Stimulated activated naive B cell treated with anti-CD40 and anti-IgM and Interleukin-4, amounts not matched to agents 10 μg/mL and 1 μg/mL and 100 μg/mL, for 72 hours (primary cell): ENCODE measurements at regions not wholly inside any gene's neighbourhood (a gene's known extent, or its start where the extent isn't known, plus 50 kb on each side); places are given as distances from the start of the nearest gene placed in this dataset.

Source experiments
- ATAC-seq, 2 donors: fragments of 150-1000 bp; cut with Tn5 transposase; replicated peaks; 2 replicates each; pipeline ENCODE4 v1.10.0; 2021; ENCODE audit warnings: moderate library complexity in 1 of 2
- DNase-seq: peaks from one replicate; pipeline ENCODE4 v3.0.0; 2021
- H3K27ac Mint-ChIP-seq: one replicate; pipeline ENCODE4 v1.8.0; 2022; ENCODE audit warnings: mild to moderate bottlenecking, mixed read lengths
- H3K27me3 Mint-ChIP-seq, 2 donors: one replicate each; pipeline ENCODE4 v1.8.0; 2022; ENCODE audit warnings: mixed read lengths in 2 of 2
- H3K36me3 Mint-ChIP-seq, 2 donors: one replicate each; pipeline ENCODE4 v1.8.0; 2022; ENCODE audit warnings: mixed read lengths in 2 of 2, mild to moderate bottlenecking in 1 of 2
- H3K4me1 Mint-ChIP-seq, 2 donors: one replicate each; pipeline ENCODE4 v1.8.0; 2022; ENCODE audit warnings: mixed read lengths in 2 of 2, mild to moderate bottlenecking in 1 of 2
- H3K4me3 Mint-ChIP-seq, 2 donors: one replicate each; pipeline ENCODE4 v1.8.0; 2022; ENCODE audit warnings: mild to moderate bottlenecking in 2 of 2, mixed read lengths in 2 of 2, moderate library complexity in 1 of 2
- H3K9me3 Mint-ChIP-seq, 2 donors: one replicate each; pipeline ENCODE4 v1.8.0; 2022; ENCODE audit warnings: mixed read lengths in 2 of 2, mild to moderate bottlenecking in 1 of 2

GRCh38 chr4:58653251-58653650 lies 1543.1 kb upstream of the IGFBP7 start:
- DNase-seq: no peak
- Mint-ChIP-seq H3K4me3 (no peak overlapping the region), H3K4me1 (no peaks in the 10 kb centered on the region), H3K36me3 (no peaks in the 10 kb centered on the region), H3K27me3 (no peaks in the 10 kb centered on the region), H3K27ac (no peak overlapping the region), H3K9me3 (peaks cover 4 to 11% of the 10 kb centered on the region in 2 donors)
- ATAC-seq: no peak

GRCh38 chr4:58649226-58649625 lies 1539.0 kb upstream of the IGFBP7 start:
- Mint-ChIP-seq H3K27me3 (no peaks in the 10 kb centered on the region), H3K4me3 (no peak overlapping the region), H3K9me3 (peaks cover 0 to 2% of the 10 kb centered on the region in 2 donors), H3K36me3 (no peaks in the 10 kb centered on the region), H3K4me1 (no peaks in the 10 kb centered on the region), H3K27ac (no peak overlapping the region)
- no peak for DNase-seq
- ATAC-seq: no peak

- Mint-ChIP-seq H3K36me3 (no peaks in the 10 kb centered on the region), H3K27ac (no peak overlapping the region), H3K4me3 (no peak overlapping the region), H3K4me1 (no peaks in the 10 kb centered on the region), H3K9me3 (peaks cover 0 to under 1% of the 10 kb centered on the region in 2 donors), H3K27me3 (no peaks in the 10 kb centered on the region)
- ATAC-seq (no peak), DNase-seq (no peak)
Observed at GRCh38 chr4:58646126-58646525, 1535.9 kb upstream of the IGFBP7 start.

- Mint-ChIP-seq H3K36me3 (no peaks in the 10 kb centered on the region), H3K4me3 (no peak overlapping the region), H3K4me1 (no peaks in the 10 kb centered on the region), H3K9me3 (peaks cover 0 to 4% of the 10 kb centered on the region in 2 donors), H3K27ac (no peak overlapping the region), H3K27me3 (no peaks in the 10 kb centered on the region)
- ATAC-seq: no peak
- DNase-seq: no peak
Observed at GRCh38 chr4:58644549-58644948, 1534.4 kb upstream of the IGFBP7 start.

- H3K4me1 Mint-ChIP-seq: no peaks in the 10 kb centered on the region
- no peaks in the 10 kb centered on the region for H3K27me3 Mint-ChIP-seq
- DNase-seq (no peak), ATAC-seq (no peak)
- no peak overlapping the region for H3K27ac Mint-ChIP-seq
- no peaks in the 10 kb centered on the region for H3K36me3 Mint-ChIP-seq
- H3K4me3 Mint-ChIP-seq: no peak overlapping the region
- H3K9me3 Mint-ChIP-seq: peaks cover 7 to 9% of the 10 kb centered on the region in 2 donors
Observed at GRCh38 chr4:58636381-58636780, 1526.2 kb upstream of the IGFBP7 start.

- Mint-ChIP-seq H3K36me3 (no peaks in the 10 kb centered on the region), H3K27me3 (no peaks in the 10 kb centered on the region)
- ATAC-seq: no peak
Observed at GRCh38 chr4:58617226-58617625, 1507.0 kb upstream of the IGFBP7 start.

GRCh38 chr4:58611012-58611411 lies 1500.8 kb upstream of the IGFBP7 start:
- Mint-ChIP-seq H3K4me3 (no peak overlapping the region), H3K36me3 (no peaks in the 10 kb centered on the region), H3K9me3 (peaks cover 0 to 4% of the 10 kb centered on the region in 2 donors), H3K27me3 (no peaks in the 10 kb centered on the region), H3K27ac (no peak overlapping the region), H3K4me1 (no peaks in the 10 kb centered on the region)
- ATAC-seq (no peak), DNase-seq (no peak)

More at GRCh38 chr4:58617226-58617625, 1507.0 kb upstream of the IGFBP7 start:
- no peaks in the 10 kb centered on the region for H3K4me1 Mint-ChIP-seq
- no peak for DNase-seq
- H3K27ac Mint-ChIP-seq: no peak overlapping the region
- H3K4me3 Mint-ChIP-seq: no peak overlapping the region
- H3K9me3 Mint-ChIP-seq: peaks cover 4 to 6% of the 10 kb centered on the region in 2 donors

GRCh38 chr4:58606303-58606702 lies 1496.1 kb upstream of the IGFBP7 start:
- H3K27ac Mint-ChIP-seq: no peak overlapping the region
- H3K9me3 Mint-ChIP-seq: peaks cover 1 to 6% of the 10 kb centered on the region in 2 donors
- ATAC-seq (no peak), DNase-seq (no peak)
- no peaks in the 10 kb centered on the region for H3K36me3 Mint-ChIP-seq
- no peaks in the 10 kb centered on the region for H3K27me3 Mint-ChIP-seq
- H3K4me1 Mint-ChIP-seq: no peaks in the 10 kb centered on the region
- H3K4me3 Mint-ChIP-seq: no peak overlapping the region

- DNase-seq (no peak), ATAC-seq (no peak)
- Mint-ChIP-seq H3K4me3 (no peak overlapping the region), H3K4me1 (no peaks in the 10 kb centered on the region), H3K27ac (no peak overlapping the region), H3K36me3 (no peaks in the 10 kb centered on the region), H3K9me3 (peaks cover 5 to 6% of the 10 kb centered on the region in 2 donors), H3K27me3 (no peaks in the 10 kb centered on the region)
Observed at GRCh38 chr4:58603951-58604350, 1493.8 kb upstream of the IGFBP7 start.

- Mint-ChIP-seq H3K4me3 (no peak overlapping the region), H3K9me3 (peaks cover 5 to 6% of the 10 kb centered on the region in 2 donors), H3K4me1 (no peaks in the 10 kb centered on the region), H3K27me3 (no peaks in the 10 kb centered on the region), H3K27ac (no peak overlapping the region), H3K36me3 (no peaks in the 10 kb centered on the region)
- DNase-seq (no peak), ATAC-seq (no peak)
Observed at GRCh38 chr4:58602731-58603359, 1492.7 kb upstream of the IGFBP7 start.

GRCh38 chr4:58602022-58602421 lies 1491.8 kb upstream of the IGFBP7 start:
- Mint-ChIP-seq H3K4me3 (no peak overlapping the region), H3K27me3 (no peaks in the 10 kb centered on the region), H3K4me1 (no peaks in the 10 kb centered on the region), H3K36me3 (no peaks in the 10 kb centered on the region), H3K27ac (no peak overlapping the region), H3K9me3 (peaks cover 5 to 6% of the 10 kb centered on the region in 2 donors)
- peak; percentile 39 to 52 for ATAC-seq
- DNase-seq: no peak

- Mint-ChIP-seq H3K9me3 (peaks cover 5 to 6% of the 10 kb centered on the region in 2 donors), H3K4me3 (no peak overlapping the region)
Observed at GRCh38 chr4:58600290-58600689, 1490.1 kb upstream of the IGFBP7 start.

GRCh38 chr4:58590722-58591121 lies 1480.5 kb upstream of the IGFBP7 start:
- ATAC-seq (no peak), DNase-seq (no peak)
- Mint-ChIP-seq H3K36me3 (no peaks in the 10 kb centered on the region), H3K4me3 (no peak overlapping the region), H3K9me3 (peaks cover 4 to 5% of the 10 kb centered on the region in 2 donors), H3K27me3 (no peaks in the 10 kb centered on the region), H3K27ac (no peak overlapping the region), H3K4me1 (no peaks in the 10 kb centered on the region)

More at GRCh38 chr4:58600290-58600689, 1490.1 kb upstream of the IGFBP7 start:
- no peaks in the 10 kb centered on the region for H3K36me3 Mint-ChIP-seq
- ATAC-seq: no peak
- no peaks in the 10 kb centered on the region for H3K27me3 Mint-ChIP-seq
- no peak overlapping the region for H3K27ac Mint-ChIP-seq
- no peaks in the 10 kb centered on the region for H3K4me1 Mint-ChIP-seq
- no peak for DNase-seq

- no peak overlapping the region for H3K4me3 Mint-ChIP-seq
- DNase-seq: no peak
- H3K27me3 Mint-ChIP-seq: no peaks in the 10 kb centered on the region
- no peaks in the 10 kb centered on the region for H3K36me3 Mint-ChIP-seq
- H3K9me3 Mint-ChIP-seq: peaks cover 10 to 14% of the 10 kb centered on the region in 2 donors
- no peak for ATAC-seq
- no peak overlapping the region for H3K27ac Mint-ChIP-seq
- H3K4me1 Mint-ChIP-seq: no peaks in the 10 kb centered on the region
Observed at GRCh38 chr4:58587856-58588255, 1477.7 kb upstream of the IGFBP7 start.

GRCh38 chr4:58566260-58566659 lies 1456.1 kb upstream of the IGFBP7 start:
- DNase-seq (no peak), ATAC-seq (no peak)
- Mint-ChIP-seq H3K27me3 (no peaks in the 10 kb centered on the region), H3K36me3 (no peaks in the 10 kb centered on the region), H3K4me3 (no peak overlapping the region), H3K4me1 (no peaks in the 10 kb centered on the region), H3K27ac (no peak overlapping the region), H3K9me3 (peaks cover 0 to 2% of the 10 kb centered on the region in 2 donors)
